IPS-20b (cell line): ENCODE measurements at regions not wholly inside any gene's neighbourhood (a gene's known extent, or its start where the extent isn't known, plus 50 kb on each side); places are given as distances from the start of the nearest gene placed in this dataset.
"Not testable (repeated sequence)": the region's sequence is repeated elsewhere in the genome, so short reads cannot be mapped to it uniquely, and the experiment has no call there.

Experiments used
- H3K27ac ChIP-seq: one replicate; pipeline ENCODE4 v1.5.1; 2013; ENCODE audit warnings: low read length
- H3K27me3 ChIP-seq: 2 replicates; pipeline ENCODE4 v1.6.1; 2013; ENCODE audit warnings: mild to moderate bottlenecking, low read length, inconsistent platforms; ENCODE audit not compliant: insufficient read depth
- H3K36me3 ChIP-seq: 2 replicates; pipeline ENCODE4 v1.6.1; 2013; ENCODE audit warnings: low read depth, mild to moderate bottlenecking, inconsistent platforms, low read length, moderate library complexity; ENCODE audit not compliant: insufficient read depth
- H3K4me1 ChIP-seq: 2 replicates; pipeline ENCODE4 v1.6.1; 2013; ENCODE audit warnings: mild to moderate bottlenecking, control low read depth, inconsistent platforms, low read length, moderate library complexity; ENCODE audit not compliant: insufficient read depth
- H3K4me3 ChIP-seq: 2 replicates; pipeline ENCODE4 v1.5.1; 2013; ENCODE audit warnings: mild to moderate bottlenecking, low read length, inconsistent platforms
- H3K9ac ChIP-seq: 2 replicates; pipeline ENCODE4 v1.6.1; 2013; ENCODE audit warnings: low read depth, mild to moderate bottlenecking, inconsistent platforms, low read length, moderate library complexity
- H3K9me3 ChIP-seq: 2 replicates; pipeline ENCODE4 v1.6.1; 2013; ENCODE audit warnings: mild to moderate bottlenecking, low read depth, low read length, inconsistent platforms; ENCODE audit not compliant: insufficient read depth

DNA sequence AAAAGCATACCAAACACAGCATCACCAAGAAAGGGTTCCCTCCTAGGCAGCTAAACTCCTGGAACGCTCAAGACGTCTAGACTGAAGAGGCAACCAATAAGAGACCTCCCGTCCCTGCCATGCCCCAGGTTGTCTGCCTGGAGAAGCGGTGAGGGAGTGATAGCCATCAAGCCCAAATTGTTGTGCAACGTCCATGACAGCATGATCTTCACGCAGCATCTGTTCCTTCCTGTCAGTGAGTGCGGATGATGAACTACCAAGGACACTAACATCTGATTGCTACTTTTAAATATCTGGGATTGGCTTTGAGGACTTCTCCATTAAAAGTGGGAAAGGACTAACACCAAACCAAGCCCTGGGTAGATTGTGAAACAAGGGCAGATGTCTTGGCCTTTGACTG lies 149.7 kb downstream of the TXNL1 start:
- H3K27me3 ChIP-seq = no peaks in the 10 kb centered on the region
- H3K9ac ChIP-seq = no peak overlapping the region
- no peaks in the 10 kb centered on the region for H3K9me3 ChIP-seq
- no peaks in the 10 kb centered on the region; the same call in 1 of the 2 replicates for H3K4me1 ChIP-seq
- H3K27ac ChIP-seq = no peak overlapping the region
- H3K36me3 ChIP-seq = no peaks in the 10 kb centered on the region
- no peak overlapping the region for H3K4me3 ChIP-seq

GRCh38 chr18:56487801-56488200 lies 150.6 kb downstream of the TXNL1 start:
- Histone ChIP-seq H3K4me1 (no peaks in the 10 kb centered on the region; the same call in 1 of the 2 replicates), H3K36me3 (no peaks in the 10 kb centered on the region), H3K27me3 (no peaks in the 10 kb centered on the region), H3K4me3 (no peak overlapping the region), H3K27ac (no peak overlapping the region), H3K9ac (no peak overlapping the region), H3K9me3 (no peaks in the 10 kb centered on the region)

GRCh38 chr18:56483386-56483785 lies 155.0 kb downstream of the TXNL1 start:
- no peaks in the 10 kb centered on the region for H3K36me3 ChIP-seq
- no peaks in the 10 kb centered on the region for H3K27me3 ChIP-seq
- no peaks in the 10 kb centered on the region for H3K9me3 ChIP-seq
- H3K9ac ChIP-seq = no peak overlapping the region
- H3K4me3 ChIP-seq = no peak overlapping the region
- H3K27ac ChIP-seq = no peak overlapping the region
- no peaks in the 10 kb centered on the region; the same call in none of the 2 replicates for H3K4me1 ChIP-seq

DNA sequence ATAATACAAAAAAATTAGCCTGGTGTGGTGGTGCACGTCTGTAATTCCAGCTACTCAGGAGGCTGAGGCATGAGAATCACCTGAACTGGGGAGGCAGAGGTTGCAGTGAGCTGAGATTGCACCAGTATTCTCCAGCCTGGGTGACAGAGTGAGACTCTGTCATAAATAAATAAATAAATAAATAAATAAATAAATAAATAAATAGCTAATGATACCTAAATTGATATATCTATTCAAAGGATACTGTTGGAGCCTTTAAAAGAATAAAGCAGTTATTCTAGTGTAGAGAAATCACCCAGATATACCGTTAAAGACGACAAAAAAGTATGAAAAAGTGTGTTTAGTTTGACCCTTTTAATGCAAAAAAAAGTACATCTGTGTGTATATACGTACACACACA lies 155.6 kb downstream of the TXNL1 start:
- not testable (repeated sequence) for H3K27me3 ChIP-seq, H3K9ac ChIP-seq, H3K36me3 ChIP-seq, H3K4me1 ChIP-seq, H3K4me3 ChIP-seq, H3K27ac ChIP-seq, H3K9me3 ChIP-seq

DNA sequence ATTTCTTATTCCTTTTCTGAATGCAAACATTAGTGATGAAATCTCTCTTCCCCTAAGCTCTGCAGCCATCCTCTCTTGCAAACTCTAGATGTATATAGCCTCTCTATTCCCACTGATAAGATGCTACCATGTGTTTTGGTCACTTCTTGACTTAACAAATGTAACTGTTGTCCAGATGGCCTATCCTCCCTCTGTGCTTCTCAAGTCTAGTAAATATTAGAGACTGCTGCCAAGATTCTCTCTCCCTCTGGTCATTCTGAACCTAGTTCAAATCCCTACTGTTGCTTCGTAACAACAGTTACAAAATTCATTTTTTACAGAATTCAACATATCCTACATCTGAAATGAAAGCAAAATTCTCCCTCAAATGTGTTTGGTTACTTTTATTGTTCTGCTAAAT lies 156.6 kb downstream of the TXNL1 start:
- no peaks in the 10 kb centered on the region for H3K27me3 ChIP-seq
- no peaks in the 10 kb centered on the region for H3K9me3 ChIP-seq
- no peaks in the 10 kb centered on the region for H3K36me3 ChIP-seq
- H3K4me3 ChIP-seq = no peak overlapping the region
- H3K27ac ChIP-seq = no peak overlapping the region
- H3K9ac ChIP-seq = no peak overlapping the region
- no peaks in the 10 kb centered on the region; the same call in 1 of the 2 replicates for H3K4me1 ChIP-seq

GRCh38 chr18:56479841-56480240 lies 158.6 kb downstream of the TXNL1 start:
- Histone ChIP-seq H3K9me3 (no peaks in the 10 kb centered on the region), H3K27ac (no peak overlapping the region), H3K27me3 (no peaks in the 10 kb centered on the region), H3K9ac (no peak overlapping the region), H3K4me3 (no peak overlapping the region), H3K36me3 (no peaks in the 10 kb centered on the region), H3K4me1 (no peaks in the 10 kb centered on the region; the same call in 1 of the 2 replicates)

DNA sequence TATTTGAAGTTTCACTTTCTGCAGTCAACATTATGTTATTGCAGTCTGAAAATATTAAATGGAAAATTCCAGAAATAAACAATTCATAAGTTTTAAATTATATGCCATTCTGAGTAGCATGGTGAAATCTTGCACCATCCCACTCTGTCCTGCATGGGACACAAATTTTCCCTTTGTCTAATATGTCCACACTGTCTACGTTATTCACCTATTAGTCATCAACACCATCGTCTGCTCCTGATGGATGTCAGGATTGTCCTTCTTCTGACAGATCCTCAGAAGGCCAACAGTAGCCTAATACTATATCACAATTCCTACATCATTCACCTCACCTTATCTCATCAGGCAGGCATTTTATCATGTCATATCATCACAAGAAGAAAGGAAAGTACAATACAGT lies 163.1 kb downstream of the TXNL1 start:
- Histone ChIP-seq H3K4me3 (no peak overlapping the region), H3K4me1 (no peaks in the 10 kb centered on the region), H3K9me3 (no peaks in the 10 kb centered on the region), H3K9ac (no peak overlapping the region), H3K27me3 (no peaks in the 10 kb centered on the region), H3K27ac (no peak overlapping the region), H3K36me3 (no peaks in the 10 kb centered on the region)

DNA sequence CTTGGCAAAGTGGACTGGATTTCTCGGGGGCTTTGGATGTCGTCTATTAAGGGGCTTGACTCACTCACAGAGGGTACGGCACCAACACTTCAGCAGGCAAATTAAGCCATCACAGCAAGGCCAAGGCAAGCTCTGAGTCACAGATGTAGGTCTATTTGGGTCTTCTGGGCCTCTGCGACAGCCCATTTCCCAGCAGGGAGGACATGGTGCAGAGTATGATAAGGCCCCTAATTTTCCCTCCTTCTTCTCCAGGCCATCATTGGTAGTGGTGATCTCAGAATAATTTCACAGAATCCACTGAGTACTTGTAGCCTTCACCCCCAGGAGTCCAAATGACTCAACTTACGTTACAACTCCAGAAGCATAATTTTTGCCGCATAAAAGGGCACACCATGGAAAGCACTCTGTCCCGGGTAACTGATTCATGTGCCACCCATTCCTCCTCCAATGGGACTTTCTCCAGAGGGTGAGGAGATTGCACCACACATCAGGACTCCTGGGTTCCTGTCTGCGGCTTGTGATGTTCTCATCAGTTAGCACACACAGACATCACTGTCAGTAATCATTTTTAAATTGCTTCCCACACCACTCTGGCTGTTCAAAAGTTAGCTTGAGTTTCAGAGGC lies 164.9 kb downstream of the TXNL1 start:
- Histone ChIP-seq H3K27ac (no peak overlapping the region), H3K27me3 (no peaks in the 10 kb centered on the region), H3K4me1 (no peaks in the 10 kb centered on the region), H3K9me3 (no peaks in the 10 kb centered on the region), H3K9ac (no peak overlapping the region), H3K4me3 (no peak overlapping the region), H3K36me3 (no peaks in the 10 kb centered on the region)

DNA sequence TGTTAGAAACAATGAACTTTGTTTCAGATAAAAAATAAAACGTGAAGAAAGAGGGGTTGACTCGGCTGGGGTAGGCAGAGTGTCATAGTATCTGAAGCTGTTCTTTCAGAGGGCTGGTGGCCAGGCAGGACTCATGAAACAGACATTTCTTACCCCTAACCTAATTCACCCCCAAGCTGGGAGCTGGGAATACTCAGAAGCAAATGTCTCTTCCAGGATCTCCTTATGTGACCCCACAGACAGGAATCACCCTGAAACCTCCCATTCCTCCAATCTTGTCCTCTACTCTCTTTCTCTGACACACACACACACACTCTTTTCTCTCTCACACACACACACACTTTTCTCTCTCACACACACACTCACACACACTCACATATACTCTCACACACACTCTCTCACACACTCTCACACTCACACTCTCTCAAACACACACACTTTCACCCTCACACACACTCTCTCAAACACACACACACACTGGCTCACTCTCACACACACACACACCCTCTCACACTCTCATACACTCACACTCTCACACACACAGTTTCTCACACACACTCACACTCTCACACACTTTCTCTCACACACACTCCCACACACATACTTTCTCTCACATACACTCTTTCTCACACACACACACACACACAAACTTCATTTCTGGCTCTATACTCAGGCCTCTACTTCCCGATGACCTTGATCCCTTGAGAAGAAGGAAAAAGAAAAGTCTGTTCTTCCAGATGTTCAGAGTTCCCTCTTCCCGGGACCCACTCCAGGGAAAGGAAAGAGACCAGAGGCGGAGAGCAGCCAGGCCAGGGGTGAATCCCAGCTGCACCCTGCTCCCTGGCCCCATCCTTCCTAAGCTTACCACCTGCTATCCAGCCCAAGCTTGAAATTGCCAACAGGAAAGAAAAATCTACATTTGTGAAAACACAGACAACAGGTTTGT lies 167.7 kb downstream of the TXNL1 start:
- peaks cover 8% of the 10 kb centered on the region for H3K9me3 ChIP-seq
- H3K4me3 ChIP-seq = no peak overlapping the region
- no peaks in the 10 kb centered on the region for H3K36me3 ChIP-seq
- no peaks in the 10 kb centered on the region for H3K4me1 ChIP-seq
- H3K27ac ChIP-seq = no peak overlapping the region
- H3K27me3 ChIP-seq = no peaks in the 10 kb centered on the region
- no peak overlapping the region for H3K9ac ChIP-seq

GRCh38 chr18:56469582-56469981 lies 168.8 kb downstream of the TXNL1 start:
- Histone ChIP-seq H3K9ac (no peak overlapping the region), H3K4me3 (no peak overlapping the region), H3K4me1 (no peaks in the 10 kb centered on the region), H3K9me3 (peaks cover 18% of the 10 kb centered on the region), H3K27ac (no peak overlapping the region), H3K36me3 (no peaks in the 10 kb centered on the region), H3K27me3 (no peaks in the 10 kb centered on the region)

DNA sequence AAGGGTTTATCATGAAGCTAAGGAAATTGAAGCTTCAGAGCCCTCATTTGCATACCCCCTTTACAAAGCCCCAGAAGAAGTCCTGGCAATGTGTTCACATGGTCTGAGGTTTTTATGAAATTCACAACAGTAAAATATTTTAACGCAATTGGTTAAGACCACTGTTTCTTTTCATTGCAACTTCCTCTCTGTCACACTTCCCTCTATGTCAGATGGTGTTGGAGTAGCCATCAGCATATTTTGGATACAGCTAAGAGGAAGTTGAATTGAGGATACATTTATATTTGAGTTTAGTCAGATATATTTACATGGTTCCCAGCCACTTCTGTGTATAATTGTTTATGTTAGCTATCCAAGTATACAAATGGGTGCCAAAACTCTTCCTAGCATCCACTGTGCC lies 170.0 kb downstream of the TXNL1 start:
- Histone ChIP-seq H3K4me3 (no peak overlapping the region), H3K9me3 (peaks cover 26% of the 10 kb centered on the region), H3K36me3 (no peaks in the 10 kb centered on the region), H3K9ac (no peak overlapping the region), H3K27me3 (no peaks in the 10 kb centered on the region), H3K4me1 (no peaks in the 10 kb centered on the region), H3K27ac (no peak overlapping the region)

DNA sequence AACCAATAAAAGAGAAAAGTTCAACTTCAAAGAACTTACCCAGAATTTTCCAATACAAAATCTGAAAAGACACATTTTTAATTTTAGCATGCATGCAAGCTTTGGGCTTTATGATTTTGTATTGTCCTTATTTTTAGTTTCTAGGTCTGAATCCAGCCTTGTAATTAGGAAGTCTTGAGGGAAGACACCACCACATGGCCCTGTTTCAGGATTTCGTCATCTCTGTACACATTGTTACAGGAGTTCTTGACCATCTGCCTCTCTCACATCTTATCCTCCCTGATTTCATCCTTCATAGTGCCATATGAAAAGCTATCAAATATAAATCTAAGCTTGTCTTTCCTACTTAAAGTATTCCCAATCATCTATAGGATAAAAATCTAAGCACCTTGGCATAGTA lies 176.1 kb downstream of the TXNL1 start:
- Histone ChIP-seq H3K4me1 (no peaks in the 10 kb centered on the region), H3K36me3 (no peaks in the 10 kb centered on the region), H3K9me3 (peaks cover 21% of the 10 kb centered on the region), H3K9ac (no peak overlapping the region), H3K27ac (no peak overlapping the region), H3K27me3 (no peaks in the 10 kb centered on the region), H3K4me3 (no peak overlapping the region)
